ENCODE measurements at regions not wholly inside any gene's neighbourhood (a gene's known extent, or its start where the extent isn't known, plus 50 kb on each side); places are given as distances from the start of the nearest gene placed in this dataset.

- TF ChIP-seq CTCF (IDR thresholded peaks at IDR 0.05 in 2 of 3, conservative IDR thresholded peaks at IDR 0.05 in 1 of 3; ENCODE audit: control insufficient read depth in 2 of 3, extremely low read depth in 1 of 3, insufficient read depth in 1 of 3, low read depth in 3 of 3, low read length in 3 of 3) (no peak), POU2F2 (IDR thresholded peaks at IDR 0.05; ENCODE audit: borderline replicate concordance, low read depth, low read length) (no peak), NFIC (IDR thresholded peaks at IDR 0.05; ENCODE audit: low read depth, low read length) (no peak), ATF2 (IDR thresholded peaks at IDR 0.05; ENCODE audit: low read length) (no peak), TAF1 (IDR thresholded peaks at IDR 0.05; ENCODE audit: borderline replicate concordance, low read depth, low read length) (no peak), SP1 (IDR thresholded peaks at IDR 0.05; ENCODE audit: low read depth, low read length) (no peak)
Measured at GRCh38 chr5:63135291-63135690, 556.7 kb downstream of the LRRC70 start.

All from GM12878 (cell line).